HG03378 (cell line): ENCODE measurements at regions not wholly inside any gene's neighbourhood (a gene's known extent, or its start where the extent isn't known, plus 50 kb on each side); places are given as distances from the start of the nearest gene placed in this dataset.

ENCODE experiments used
- ATAC-seq: cut with Tn5 transposase; IDR thresholded peaks from one replicate; pipeline ENCODE4 v1.9.1; 2021; ENCODE audit warnings: mild to moderate bottlenecking, moderate library complexity; ENCODE audit not compliant: unreplicated experiment

GRCh38 chr20:6942266-6942665 lies 174.8 kb downstream of the BMP2 start:
- ATAC-seq: no peak

GRCh38 chr20:6944292-6944691 lies 176.8 kb downstream of the BMP2 start:
- ATAC-seq: no peak

GRCh38 chr20:6953611-6954010 lies 186.1 kb downstream of the BMP2 start:
- no peak for ATAC-seq

- no peak for ATAC-seq
These were observed 186.7 kb downstream of the BMP2 start for GRCh38 chr20:6954219-6954618.

GRCh38 chr20:6956056-6956455 lies 188.6 kb downstream of the BMP2 start:
- no peak for ATAC-seq

GRCh38 chr20:6956574-6956973 lies 189.1 kb downstream of the BMP2 start:
- ATAC-seq: no peak

GRCh38 chr20:6959900-6960312 lies 192.4 kb downstream of the BMP2 start:
- no peak for ATAC-seq

GRCh38 chr20:6966721-6967120 lies 199.2 kb downstream of the BMP2 start:
- ATAC-seq: no peak

GRCh38 chr20:6974838-6975237 lies 207.4 kb downstream of the BMP2 start:
- no peak for ATAC-seq

GRCh38 chr20:6975311-6975710 lies 207.8 kb downstream of the BMP2 start:
- ATAC-seq: no peak

- ATAC-seq: no peak
These were observed 208.8 kb downstream of the BMP2 start for GRCh38 chr20:6976106-6976900.

GRCh38 chr20:6979621-6980020 lies 212.1 kb downstream of the BMP2 start:
- no peak for ATAC-seq

GRCh38 chr20:6993011-6993410 lies 225.5 kb downstream of the BMP2 start:
- no peak for ATAC-seq

GRCh38 chr20:6993511-6993910 lies 226.0 kb downstream of the BMP2 start:
- ATAC-seq: no peak

GRCh38 chr20:6994452-6994851 lies 227.0 kb downstream of the BMP2 start:
- ATAC-seq: no peak

GRCh38 chr20:6998909-6999308 lies 231.4 kb downstream of the BMP2 start:
- no peak for ATAC-seq

GRCh38 chr20:6999381-6999780 lies 231.9 kb downstream of the BMP2 start:
- ATAC-seq: no peak

GRCh38 chr20:7003598-7003997 lies 236.1 kb downstream of the BMP2 start:
- no peak for ATAC-seq

- no peak for ATAC-seq
These were observed 237.3 kb downstream of the BMP2 start for GRCh38 chr20:7004801-7005200.

- ATAC-seq: no peak
These were observed 243.0 kb downstream of the BMP2 start for GRCh38 chr20:7010527-7010926.

GRCh38 chr20:7015257-7015656 lies 247.8 kb downstream of the BMP2 start:
- no peak for ATAC-seq

- no peak for ATAC-seq
These were observed 255.1 kb downstream of the BMP2 start for GRCh38 chr20:7022597-7022996.

GRCh38 chr20:7025635-7026034 lies 258.1 kb downstream of the BMP2 start:
- no peak for ATAC-seq
